ENCODE measurements at regions not wholly inside any gene's neighbourhood (a gene's known extent, or its start where the extent isn't known, plus 50 kb on each side); places are given as distances from the start of the nearest gene placed in this dataset.

- Histone ChIP-seq H3K27ac (no peak overlapping the region), H3K36me3 (replicated peaks; ENCODE audit: insufficient read depth, low read depth) (no peaks in the 10 kb centered on the region), H3K4me2 (no peak overlapping the region), H3K9me3 (ENCODE audit: low read depth) (no peaks in the 10 kb centered on the region), H3K9me2 (replicated peaks; ENCODE audit: insufficient read depth) (no peaks in the 10 kb centered on the region), H3K27me3 (no peaks in the 10 kb centered on the region), H4K20me1 (ENCODE audit: insufficient read depth, poor library complexity, severe bottlenecking) (no peaks in the 10 kb centered on the region), H3K79me2 (no peaks in the 10 kb centered on the region), H3K4me3 (no peak overlapping the region), H2AFZ (no peak overlapping the region), H3K4me1 (ENCODE audit: insufficient read depth) (no peaks in the 10 kb centered on the region)
- WGBS (ENCODE audit: low lambda C conversion rate, missing lambda C conversion rate), result 65% methylated on average over 5 of the region's 5 CpGs
- peak; percentile 28 for DNase-seq (ENCODE audit: low spot score)
- TF ChIP-seq EZH2phosphoT487 (IDR thresholded peaks at IDR 0.05; ENCODE audit: low read depth, severe bottlenecking, unreplicated experiment) (no peak), EZH2 (IDR thresholded peaks at IDR 0.05; ENCODE audit: borderline replicate concordance) (no peak), CTCF (IDR thresholded peaks at IDR 0.05; ENCODE audit: poor library complexity) (no peak)
These were observed 140.5 kb downstream of the ST6GAL2 start for GRCh38 chr2:106745468-106745867.

- Histone ChIP-seq H3K27ac (no peak overlapping the region), H3K27me3 (no peaks in the 10 kb centered on the region), H3K9me3 (ENCODE audit: low read depth) (no peaks in the 10 kb centered on the region), H3K79me2 (no peaks in the 10 kb centered on the region), H3K4me1 (ENCODE audit: insufficient read depth) (no peaks in the 10 kb centered on the region), H3K4me3 (no peak overlapping the region), H3K4me2 (no peak overlapping the region), H4K20me1 (ENCODE audit: insufficient read depth, poor library complexity, severe bottlenecking) (no peaks in the 10 kb centered on the region), H3K9me2 (replicated peaks; ENCODE audit: insufficient read depth) (no peaks in the 10 kb centered on the region), H3K36me3 (replicated peaks; ENCODE audit: insufficient read depth, low read depth) (no peaks in the 10 kb centered on the region), H2AFZ (no peak overlapping the region)
- DNase-seq (ENCODE audit: low spot score), result no peak
- 62% methylated on average over 2 of the region's 2 CpGs for WGBS (ENCODE audit: low lambda C conversion rate, missing lambda C conversion rate)
- no peak for TF ChIP-seq CTCF (IDR thresholded peaks at IDR 0.05; ENCODE audit: poor library complexity)
These were observed 136.1 kb downstream of the ST6GAL2 start for GRCh38 chr2:106749823-106750222.

Measured in hepatocyte (in vitro differentiated cells).